ENCODE measurements at regions not wholly inside any gene's neighbourhood (a gene's known extent, or its start where the extent isn't known, plus 50 kb on each side); places are given as distances from the start of the nearest gene placed in this dataset.

- no peak for TF ChIP-seq GATA2 (IDR thresholded peaks at IDR 0.05; ENCODE audit: low read depth, low read length)
- no peak for TF ChIP-seq GATA3 (IDR thresholded peaks at IDR 0.05; ENCODE audit: low read depth, low read length)
Observed at GRCh38 chr5:66378407-66378806, 217.8 kb upstream of the MAST4 start.
